GM12878 (cell line): ENCODE measurements at regions not wholly inside any gene's neighbourhood (a gene's known extent, or its start where the extent isn't known, plus 50 kb on each side); places are given as distances from the start of the nearest gene placed in this dataset.

ENCODE experiments used
- ATAC-seq: fragments of 200-7000 bp; cut with Tn5 transposase; 3 replicates; pipeline ENCODE4 v1.9.1; 2020; ENCODE audit warnings: mild to moderate bottlenecking, moderate library complexity
- BruUV-seq: library from RNA; stranded (reverse); fragments of 400-500 nt; replicated peaks from 2 replicates; lab custom pipeline; 2021; lab: Mats Ljungman, UMichigan
- CTCF ChIA-PET: fragments of 300-600 bp; sonication (Branson Sonifier 250); formaldehyde crosslinking; extraction: SDS; loops from one replicate; lab custom pipeline; 2021; ENCODE audit warnings: inconsistent platforms; lab: Yijun Ruan, JAX
- POLR2A ChIA-PET: fragments of 350-600 bp; formaldehyde crosslinking; extraction: SDS; loops from one replicate; lab custom pipeline; 2021; ENCODE audit warnings: inconsistent platforms; lab: Charles Lee
- RAD21 ChIA-PET: fragments of 300-600 bp; sonication (Branson Sonifier 250); formaldehyde crosslinking; loops from one replicate; lab custom pipeline; 2023; ENCODE audit warnings: antibody characterized with exemption; ENCODE audit not compliant: unreplicated experiment; lab: Charles Lee
- SMC1A ChIA-PET: fragments of 300-600 bp; sonication (Branson Sonifier 250); formaldehyde crosslinking; loops from one replicate; lab custom pipeline; 2023; ENCODE audit not compliant: unreplicated experiment, uncharacterized antibody; lab: Charles Lee
- DNase-seq: peaks from one replicate; pipeline ENCODE4 v3.0.0-alpha.2; 2011; ENCODE audit warnings: low read depth, low spot score
- FAIRE-seq: peaks from 3 replicates; lab custom pipeline; 2011; peaks lifted over from hg19 to GRCh38; lab: Jason Lieb, UNC
- H2AFZ ChIP-seq: 2 replicates; pipeline ENCODE4 v1.6.0; 2011; ENCODE audit warnings: low read depth, low read length, control low read depth; ENCODE audit not compliant: control insufficient read depth
- H3K27ac ChIP-seq: 2 replicates; pipeline ENCODE4 v1.5.1; 2011; ENCODE audit warnings: control low read depth; ENCODE audit not compliant: control insufficient read depth, insufficient read depth
- H3K27me3 ChIP-seq, 2 experiments: replicated peaks in 1 of 2; 2 replicates each; pipeline versions ENCODE4 v1.6.0 to v1.6.1; 2011; ENCODE audit warnings: low read length in 1 of 2; ENCODE audit not compliant: control insufficient read depth in 2 of 2, insufficient read depth in 2 of 2
- H3K36me3 ChIP-seq, 2 experiments: 2 replicates each; pipeline ENCODE4 v1.5.1; 2011; ENCODE audit warnings: low read length in 1 of 2; ENCODE audit not compliant: control insufficient read depth in 2 of 2, insufficient read depth in 2 of 2
- H3K4me1 ChIP-seq: 2 replicates; pipeline ENCODE4 v1.6.1; 2011; ENCODE audit warnings: mild to moderate bottlenecking, low read length, moderate library complexity, mixed read lengths; ENCODE audit not compliant: control insufficient read depth, insufficient read depth
- H3K4me2 ChIP-seq: 2 replicates; pipeline ENCODE4 v1.6.0; 2011; ENCODE audit warnings: control low read depth; ENCODE audit not compliant: control insufficient read depth, insufficient read depth
- H3K4me3 ChIP-seq: fragments of 200-600 bp; sonication (generic); 2 replicates; pipeline ENCODE4 v1.5.1; 2016
- H3K79me2 ChIP-seq: 2 replicates; pipeline ENCODE4 v1.6.0; 2011; ENCODE audit warnings: low read length; ENCODE audit not compliant: control insufficient read depth, insufficient read depth
- H3K9ac ChIP-seq: 2 replicates; pipeline ENCODE4 v1.8.0; 2011; ENCODE audit warnings: low read length, control low read depth, mixed read lengths; ENCODE audit not compliant: control insufficient read depth, insufficient read depth
- H3K9me3 ChIP-seq: replicated peaks from 3 replicates; pipeline ENCODE4 v1.5.1; 2011; ENCODE audit warnings: mild to moderate bottlenecking, low read length; ENCODE audit not compliant: control insufficient read depth, insufficient read depth
- H4K20me1 ChIP-seq: 2 replicates; pipeline ENCODE4 v1.6.0; 2011; ENCODE audit not compliant: control insufficient read depth, insufficient read depth
- CHD1 ChIP-seq: IDR thresholded peaks from 2 replicates; pipeline ENCODE4 v1.6.1; 2012; ENCODE audit warnings: low read depth, low read length, improper control_type of control experiment
- MEF2A ChIP-seq: IDR thresholded peaks from 2 replicates; pipeline ENCODE4 v1.6.1; 2011; ENCODE audit warnings: low read depth, mild to moderate bottlenecking, low read length, moderate library complexity; ENCODE audit not compliant: insufficient read depth
- MYC ChIP-seq: IDR thresholded peaks from 2 replicates; pipeline ENCODE4 v1.6.1; 2011; ENCODE audit warnings: mild to moderate bottlenecking, low read length, moderate library complexity, inconsistent platforms; ENCODE audit not compliant: insufficient read depth, insufficient replicate concordance, insufficient read length, severe bottlenecking
- POLR2A ChIP-seq: IDR thresholded peaks from 2 replicates; pipeline ENCODE4 v1.6.1; 2011; ENCODE audit warnings: low read depth, mild to moderate bottlenecking, low read length
- SMAD5 ChIP-seq: IDR thresholded peaks from 2 replicates; pipeline ENCODE4 v1.6.1; 2016; ENCODE audit warnings: antibody characterized with exemption, low read depth
- SPI1 ChIP-seq: IDR thresholded peaks from 2 replicates; pipeline ENCODE4 v1.6.1; 2011; ENCODE audit warnings: low read depth, mild to moderate bottlenecking, low read length, moderate library complexity, borderline replicate concordance; ENCODE audit not compliant: insufficient read depth
- TCF12 ChIP-seq: IDR thresholded peaks from 2 replicates; pipeline ENCODE4 v1.6.1; 2011; ENCODE audit warnings: low read depth, mild to moderate bottlenecking, low read length
- YBX1 ChIP-seq: fragments of 450-650 bp; IDR thresholded peaks from 2 replicates; pipeline ENCODE4 v1.6.1; 2016; ENCODE audit warnings: antibody characterized with exemption
- WGBS: methylation state at CpG from one replicate; pipeline ENCODE4 v1.1.6; 2016; ENCODE audit warnings: low lambda C conversion rate; ENCODE audit not compliant: insufficient replicate concordance, insufficient coverage; ENCODE audit errors: missing lambda C conversion rate; 5-methylcytosine and 5-hydroxymethylcytosine counted together
- in situ Hi-C: fragments of 300-500 bp; cut with MboI; formaldehyde crosslinking; loops from 9 replicates; pipeline ENCODE4 v1.14.3; 2018; ENCODE audit warnings: mixed read lengths
- intact Hi-C: fragments of 100-400 bp; cut with micrococcal nuclease; formaldehyde crosslinking; loops from one replicate; pipeline ENCODE4 v1.14.2; 2022; ENCODE audit not compliant: unreplicated experiment
- TF ChIP-seq, protein P1 (sequence below): fragments of 450-650 bp; IDR thresholded peaks from 2 replicates; pipeline ENCODE4 v1.6.1; 2016; ENCODE audit warnings: mild to moderate bottlenecking, moderate library complexity, borderline replicate concordance
- TF ChIP-seq, protein P2 (sequence below), 3 experiments: IDR thresholded peaks in 2 of 3; conservative IDR thresholded peaks in 1 of 3; 2 replicates each; pipeline ENCODE4 v1.5.1; 2011; ENCODE audit warnings: low read depth in 3 of 3, low read length in 3 of 3, mild to moderate bottlenecking in 3 of 3, control low read depth in 2 of 3, moderate library complexity in 2 of 3, inconsistent platforms in 1 of 3, mixed read lengths in 1 of 3; ENCODE audit not compliant: control insufficient read depth in 2 of 3, insufficient read depth in 1 of 3; ENCODE audit errors: extremely low read depth in 1 of 3

DNA sequence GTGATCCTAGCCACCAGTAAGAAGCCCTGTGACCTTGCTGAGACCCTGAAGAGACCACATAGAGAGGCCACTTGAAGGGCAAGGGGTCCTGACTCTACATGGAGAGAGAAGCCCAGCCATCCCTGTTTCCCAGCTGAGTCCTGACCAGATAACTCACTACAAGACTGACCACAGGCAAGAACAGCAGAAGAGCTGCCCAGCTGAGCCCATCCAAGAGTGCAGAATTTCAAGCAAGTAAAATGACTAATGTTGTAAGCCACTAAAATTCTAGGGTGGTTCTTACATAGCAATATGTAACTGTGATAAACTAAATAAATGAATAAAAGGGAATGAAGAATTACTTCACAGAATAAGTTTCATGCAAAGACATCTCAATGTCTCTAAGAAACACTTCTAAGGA is 58.4 kb upstream of the WIPF1 start:
- no peak for ATAC-seq
- ChIA-PET SMC1A (interaction anchor here (1.2 kb wide), 1 partner anchor 79 kb away, joined by 4 read pairs; no protein-coding TSS in a partner anchor), CTCF (interaction anchor here (0.6 to 1.6 kb wide), 4 partner anchors 11 to 193 kb away, joined by 3 to 6 read pairs (median 4); no protein-coding TSS in a partner anchor), RAD21 (interaction anchor here (0.8 to 1.0 kb wide), 3 partner anchors 11 to 78 kb away, joined by 3 read pairs; no protein-coding TSS in a partner anchor), POLR2A (no interaction called here)
- Histone ChIP-seq H3K9ac (no peak overlapping the region), H3K79me2 (no peaks in the 10 kb centered on the region), H3K36me3 (no peaks in the 10 kb centered on the region), H3K27ac (no peak overlapping the region), H3K4me1 (no peaks in the 10 kb centered on the region), H3K4me3 (no peak overlapping the region), H2AFZ (no peak overlapping the region), H3K9me3 (no peaks in the 10 kb centered on the region; the same call in 2 of the 3 replicates), H3K27me3 (no peaks in the 10 kb centered on the region), H4K20me1 (no peaks in the 10 kb centered on the region), H3K4me2 (no peak overlapping the region)
- BruUV-seq: no TSS peak
- FAIRE-seq: no peak
- intact Hi-C loops (no loop called here), in situ Hi-C loops (no loop called here)
- TF ChIP-seq SPI1 (no peak), TCF12 (no peak), SMAD5 (no peak), POLR2A (no peak)
- no peak for DNase-seq

- no peaks in the 10 kb centered on the region; the same call in 2 of the 3 replicates for H3K9me3 ChIP-seq
- H3K4me3 ChIP-seq: no peak overlapping the region
- in situ Hi-C loops (no loop called here), intact Hi-C loops (no loop called here)
- H3K4me2 ChIP-seq: no peak overlapping the region
- no peaks in the 10 kb centered on the region for H3K36me3 ChIP-seq
- H3K9ac ChIP-seq: no peak overlapping the region
- FAIRE-seq (no peak), ATAC-seq (no peak), DNase-seq (no peak)
- H3K27ac ChIP-seq: no peak overlapping the region
- no peaks in the 10 kb centered on the region for H4K20me1 ChIP-seq
- no peaks in the 10 kb centered on the region for H3K4me1 ChIP-seq
- RAD21 ChIA-PET: interaction anchor here (0.6 kb wide), 1 partner anchor 22 kb away, joined by 6 read pairs; no protein-coding TSS in a partner anchor
- WGBS: 88% methylated on average over 4 of the region's 4 CpGs
- no peaks in the 10 kb centered on the region for H3K27me3 ChIP-seq
- no peak overlapping the region for H2AFZ ChIP-seq
- H3K79me2 ChIP-seq: no peaks in the 10 kb centered on the region
- POLR2A ChIA-PET: no interaction called here
- no TSS peak for BruUV-seq
- SMC1A ChIA-PET: interaction anchor here (0.9 kb wide), 1 partner anchor 18 kb away, joined by 3 read pairs; no protein-coding TSS in a partner anchor
- CTCF ChIA-PET: interaction anchor here (0.6 kb wide), 2 partner anchors 27 to 38 kb away, joined by 3 read pairs; no protein-coding TSS in a partner anchor
- TF ChIP-seq MYC: no peak
- TF ChIP-seq MEF2A: no peak
- TF ChIP-seq, protein P1, sequence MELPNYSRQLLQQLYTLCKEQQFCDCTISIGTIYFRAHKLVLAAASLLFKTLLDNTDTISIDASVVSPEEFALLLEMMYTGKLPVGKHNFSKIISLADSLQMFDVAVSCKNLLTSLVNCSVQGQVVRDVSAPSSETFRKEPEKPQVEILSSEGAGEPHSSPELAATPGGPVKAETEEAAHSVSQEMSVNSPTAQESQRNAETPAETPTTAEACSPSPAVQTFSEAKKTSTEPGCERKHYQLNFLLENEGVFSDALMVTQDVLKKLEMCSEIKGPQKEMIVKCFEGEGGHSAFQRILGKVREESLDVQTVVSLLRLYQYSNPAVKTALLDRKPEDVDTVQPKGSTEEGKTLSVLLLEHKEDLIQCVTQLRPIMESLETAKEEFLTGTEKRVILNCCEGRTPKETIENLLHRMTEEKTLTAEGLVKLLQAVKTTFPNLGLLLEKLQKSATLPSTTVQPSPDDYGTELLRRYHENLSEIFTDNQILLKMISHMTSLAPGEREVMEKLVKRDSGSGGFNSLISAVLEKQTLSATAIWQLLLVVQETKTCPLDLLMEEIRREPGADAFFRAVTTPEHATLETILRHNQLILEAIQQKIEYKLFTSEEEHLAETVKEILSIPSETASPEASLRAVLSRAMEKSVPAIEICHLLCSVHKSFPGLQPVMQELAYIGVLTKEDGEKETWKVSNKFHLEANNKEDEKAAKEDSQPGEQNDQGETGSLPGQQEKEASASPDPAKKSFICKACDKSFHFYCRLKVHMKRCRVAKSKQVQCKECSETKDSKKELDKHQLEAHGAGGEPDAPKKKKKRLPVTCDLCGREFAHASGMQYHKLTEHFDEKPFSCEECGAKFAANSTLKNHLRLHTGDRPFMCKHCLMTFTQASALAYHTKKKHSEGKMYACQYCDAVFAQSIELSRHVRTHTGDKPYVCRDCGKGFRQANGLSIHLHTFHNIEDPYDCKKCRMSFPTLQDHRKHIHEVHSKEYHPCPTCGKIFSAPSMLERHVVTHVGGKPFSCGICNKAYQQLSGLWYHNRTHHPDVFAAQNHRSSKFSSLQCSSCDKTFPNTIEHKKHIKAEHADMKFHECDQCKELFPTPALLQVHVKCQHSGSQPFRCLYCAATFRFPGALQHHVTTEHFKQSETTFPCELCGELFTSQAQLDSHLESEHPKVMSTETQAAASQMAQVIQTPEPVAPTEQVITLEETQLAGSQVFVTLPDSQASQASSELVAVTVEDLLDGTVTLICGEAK: no peak
- TF ChIP-seq YBX1: no peak
- TF ChIP-seq CHD1: no peak
- TF ChIP-seq, protein P2, sequence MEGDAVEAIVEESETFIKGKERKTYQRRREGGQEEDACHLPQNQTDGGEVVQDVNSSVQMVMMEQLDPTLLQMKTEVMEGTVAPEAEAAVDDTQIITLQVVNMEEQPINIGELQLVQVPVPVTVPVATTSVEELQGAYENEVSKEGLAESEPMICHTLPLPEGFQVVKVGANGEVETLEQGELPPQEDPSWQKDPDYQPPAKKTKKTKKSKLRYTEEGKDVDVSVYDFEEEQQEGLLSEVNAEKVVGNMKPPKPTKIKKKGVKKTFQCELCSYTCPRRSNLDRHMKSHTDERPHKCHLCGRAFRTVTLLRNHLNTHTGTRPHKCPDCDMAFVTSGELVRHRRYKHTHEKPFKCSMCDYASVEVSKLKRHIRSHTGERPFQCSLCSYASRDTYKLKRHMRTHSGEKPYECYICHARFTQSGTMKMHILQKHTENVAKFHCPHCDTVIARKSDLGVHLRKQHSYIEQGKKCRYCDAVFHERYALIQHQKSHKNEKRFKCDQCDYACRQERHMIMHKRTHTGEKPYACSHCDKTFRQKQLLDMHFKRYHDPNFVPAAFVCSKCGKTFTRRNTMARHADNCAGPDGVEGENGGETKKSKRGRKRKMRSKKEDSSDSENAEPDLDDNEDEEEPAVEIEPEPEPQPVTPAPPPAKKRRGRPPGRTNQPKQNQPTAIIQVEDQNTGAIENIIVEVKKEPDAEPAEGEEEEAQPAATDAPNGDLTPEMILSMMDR (IDR thresholded peaks at IDR 0.05 in 2 of 3, conservative IDR thresholded peaks at IDR 0.05 in 1 of 3; ENCODE audit: control insufficient read depth in 2 of 3, extremely low read depth in 1 of 3, insufficient read depth in 1 of 3, low read depth in 3 of 3, low read length in 3 of 3): no peak
Measured at GRCh38 chr2:174654419-174654941, 56.9 kb upstream of the WIPF1 start.
